ENCODE measurements at regions not wholly inside any gene's neighbourhood (a gene's known extent, or its start where the extent isn't known, plus 50 kb on each side); places are given as distances from the start of the nearest gene placed in this dataset.
A peak's percentile ranks its signal among the peaks of the same experiment; 100 is the strongest.
"Not testable (repeated sequence)": the region's sequence is repeated elsewhere in the genome, so short reads cannot be mapped to it uniquely, and the experiment has no call there.

DNA sequence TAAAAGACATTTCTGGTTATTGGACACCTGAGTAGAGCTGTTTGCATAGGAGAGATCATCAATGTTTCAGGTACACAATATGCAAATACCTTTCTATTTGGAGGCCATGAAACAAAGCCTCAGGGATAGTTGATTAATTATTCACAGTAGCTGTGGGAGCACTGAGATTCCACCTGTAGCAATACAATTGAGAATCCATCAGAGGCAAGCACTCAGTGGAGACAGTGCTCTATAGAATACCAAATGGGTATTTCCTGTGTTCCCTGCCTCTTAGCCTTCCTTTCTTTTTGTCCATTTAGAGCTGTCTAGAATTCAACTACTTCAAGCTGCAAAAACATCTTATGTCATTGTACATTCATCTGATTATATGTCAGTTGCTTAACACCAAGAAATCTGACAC is 1754.0 kb upstream of the ACO1 start:
- H3K27ac ChIP-seq = no peak overlapping the region
- POLR2A ChIA-PET (ENCODE audit: low non-redundant PET) = no interaction called here
- TF ChIP-seq, protein P1, sequence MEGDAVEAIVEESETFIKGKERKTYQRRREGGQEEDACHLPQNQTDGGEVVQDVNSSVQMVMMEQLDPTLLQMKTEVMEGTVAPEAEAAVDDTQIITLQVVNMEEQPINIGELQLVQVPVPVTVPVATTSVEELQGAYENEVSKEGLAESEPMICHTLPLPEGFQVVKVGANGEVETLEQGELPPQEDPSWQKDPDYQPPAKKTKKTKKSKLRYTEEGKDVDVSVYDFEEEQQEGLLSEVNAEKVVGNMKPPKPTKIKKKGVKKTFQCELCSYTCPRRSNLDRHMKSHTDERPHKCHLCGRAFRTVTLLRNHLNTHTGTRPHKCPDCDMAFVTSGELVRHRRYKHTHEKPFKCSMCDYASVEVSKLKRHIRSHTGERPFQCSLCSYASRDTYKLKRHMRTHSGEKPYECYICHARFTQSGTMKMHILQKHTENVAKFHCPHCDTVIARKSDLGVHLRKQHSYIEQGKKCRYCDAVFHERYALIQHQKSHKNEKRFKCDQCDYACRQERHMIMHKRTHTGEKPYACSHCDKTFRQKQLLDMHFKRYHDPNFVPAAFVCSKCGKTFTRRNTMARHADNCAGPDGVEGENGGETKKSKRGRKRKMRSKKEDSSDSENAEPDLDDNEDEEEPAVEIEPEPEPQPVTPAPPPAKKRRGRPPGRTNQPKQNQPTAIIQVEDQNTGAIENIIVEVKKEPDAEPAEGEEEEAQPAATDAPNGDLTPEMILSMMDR (conservative IDR thresholded peaks at IDR 0.05; ENCODE audit: low read depth) = no peak
- DNase-seq (ENCODE audit: low spot score) = no peak
- CTCF ChIA-PET = interaction anchor here (0.6 kb wide), 1 partner anchor 11 kb away, joined by 5 read pairs; no protein-coding TSS in a partner anchor

DNA sequence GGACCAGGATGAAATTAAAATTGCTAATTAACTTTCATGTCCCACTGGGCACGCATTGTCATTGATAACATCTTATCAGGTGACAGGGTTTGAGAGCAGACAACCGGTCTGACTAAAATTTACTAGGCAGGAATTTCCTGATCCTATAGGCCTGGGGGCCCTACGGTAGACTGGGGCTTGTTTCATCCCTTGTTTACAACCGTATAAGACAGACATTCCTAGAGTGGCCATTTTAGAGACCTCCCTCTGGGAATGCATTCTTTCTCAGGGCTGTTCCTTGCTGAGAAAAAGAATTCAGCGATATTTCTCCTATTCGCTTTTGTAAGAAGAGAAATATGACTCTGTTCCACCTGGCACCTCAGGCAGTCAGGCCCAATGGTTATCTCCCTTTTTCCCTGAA is 1737.8 kb upstream of the ACO1 start:
- POLR2A ChIA-PET (ENCODE audit: low non-redundant PET); H3K27ac ChIP-seq; DNase-seq (ENCODE audit: low spot score): not testable (repeated sequence)
- CTCF ChIA-PET = interaction anchor here (0.6 kb wide), 1 partner anchor 1675 kb away, joined by 3 read pairs; no protein-coding TSS in a partner anchor

DNA sequence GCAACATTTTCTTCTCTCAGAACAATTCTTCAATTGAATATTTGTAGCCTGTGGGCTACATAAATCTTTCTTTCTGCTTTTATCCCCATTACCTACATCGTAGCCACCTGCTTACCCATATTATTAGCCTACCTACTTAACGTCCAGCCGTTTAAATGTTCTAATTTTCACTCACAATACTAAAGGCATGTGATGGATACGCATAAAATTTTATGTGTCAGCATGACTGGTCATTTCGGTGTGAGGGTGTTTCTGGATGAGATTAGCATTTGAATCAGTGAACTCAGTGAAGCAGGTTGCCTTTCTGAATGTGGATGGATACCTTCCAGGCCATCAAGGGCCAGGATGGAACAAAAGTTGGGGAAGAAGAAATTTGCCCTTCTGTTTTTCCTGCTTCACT is 1722.5 kb upstream of the ACO1 start:
- POLR2A ChIA-PET (ENCODE audit: low non-redundant PET) = no interaction called here
- CTCF ChIA-PET = no interaction called here
- DNase-seq (ENCODE audit: low spot score) = no peak
- H3K27ac ChIP-seq = no peak overlapping the region
- TF ChIP-seq, protein P1 (conservative IDR thresholded peaks at IDR 0.05; ENCODE audit: low read depth) = no peak

DNA sequence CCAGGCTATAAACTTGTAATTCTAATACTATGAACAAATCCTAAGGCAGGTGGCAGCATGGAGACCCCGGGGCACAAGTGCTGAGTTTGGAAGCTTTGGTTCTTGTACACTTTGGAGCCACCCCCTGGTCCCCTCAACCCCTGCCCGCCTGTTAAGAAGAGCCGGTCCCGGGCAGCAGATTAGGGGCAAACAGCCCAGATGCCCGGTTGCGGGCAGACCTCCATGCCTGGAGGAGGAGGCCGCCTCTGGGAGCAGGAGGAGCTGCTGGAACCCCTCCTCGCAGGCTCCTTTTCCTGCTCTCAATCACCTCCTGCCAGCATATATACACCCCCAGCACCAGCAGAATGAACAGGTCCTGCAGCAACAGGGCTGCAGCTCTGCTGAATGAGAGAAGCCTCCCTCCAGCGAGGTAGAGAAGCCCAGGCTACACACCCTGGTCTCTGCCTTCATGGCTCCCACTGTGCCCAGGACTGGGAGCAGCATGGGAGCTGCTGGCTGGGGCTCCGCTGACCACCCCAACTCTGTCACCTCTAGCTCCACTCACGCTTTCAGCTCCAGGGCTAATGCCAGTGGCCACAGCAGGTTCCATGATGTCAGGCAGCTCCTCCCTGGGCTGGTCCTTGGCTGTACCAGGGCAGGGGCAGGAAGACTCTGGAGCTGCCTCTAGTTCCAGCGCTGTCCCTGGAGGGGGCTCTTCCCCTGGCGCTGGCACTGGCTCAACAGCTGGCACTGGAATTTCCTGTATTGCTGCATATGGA is 1713.5 kb upstream of the ACO1 start:
- H3K27ac ChIP-seq = no peak overlapping the region
- CTCF ChIA-PET = no interaction called here
- TF ChIP-seq, protein P1 (conservative IDR thresholded peaks at IDR 0.05; ENCODE audit: low read depth) = no peak
- POLR2A ChIA-PET (ENCODE audit: low non-redundant PET) = no interaction called here
- DNase-seq (ENCODE audit: low spot score) = no peak

DNA sequence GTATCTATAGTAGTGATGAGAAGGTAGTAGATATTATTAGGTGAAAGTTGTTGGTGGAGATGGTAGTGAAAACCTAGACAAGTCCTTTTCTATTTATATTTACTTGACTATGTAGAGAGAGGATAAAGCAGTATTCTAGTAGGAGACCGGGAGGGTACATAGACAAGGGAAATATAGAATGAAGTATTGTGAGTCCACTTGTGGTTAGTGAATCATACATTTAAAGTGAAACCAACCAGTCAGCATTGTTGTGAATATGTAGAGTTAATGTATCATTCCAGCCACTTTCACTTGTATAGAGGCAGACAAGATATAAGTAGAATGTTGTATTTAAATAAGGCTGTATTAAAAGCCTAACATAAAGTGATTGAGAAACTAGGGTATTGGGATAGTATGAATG is 1711.3 kb upstream of the ACO1 start:
- H3K27ac ChIP-seq = no peak overlapping the region
- ChIA-PET CTCF (no interaction called here), POLR2A (ENCODE audit: low non-redundant PET) (no interaction called here)
- DNase-seq (ENCODE audit: low spot score) = peak; percentile 20
- TF ChIP-seq, protein P1 (conservative IDR thresholded peaks at IDR 0.05; ENCODE audit: low read depth) = no peak

DNA sequence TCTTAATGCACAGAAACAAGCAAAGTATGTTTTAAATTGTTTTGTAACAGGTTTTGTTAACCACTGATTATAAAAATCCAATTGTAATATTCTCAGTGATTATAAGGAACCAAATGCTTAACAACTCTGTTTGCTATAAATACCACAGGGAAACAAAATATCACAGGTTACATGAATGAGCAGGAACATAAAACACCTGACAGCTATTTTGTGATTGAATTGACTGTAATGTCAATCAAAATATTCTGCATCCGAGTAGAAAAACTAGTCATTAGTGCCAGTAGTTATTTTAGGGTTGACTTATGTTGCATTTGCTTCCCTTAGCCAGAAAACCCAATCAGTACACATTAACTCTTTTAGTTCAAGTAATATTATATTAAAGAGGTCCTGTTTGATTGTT is 1707.8 kb upstream of the ACO1 start:
- DNase-seq (ENCODE audit: low spot score) = no peak
- ChIA-PET POLR2A (ENCODE audit: low non-redundant PET) (no interaction called here), CTCF (no interaction called here)
- TF ChIP-seq, protein P1 (conservative IDR thresholded peaks at IDR 0.05; ENCODE audit: low read depth) = no peak
- no peak overlapping the region for H3K27ac ChIP-seq

DNA sequence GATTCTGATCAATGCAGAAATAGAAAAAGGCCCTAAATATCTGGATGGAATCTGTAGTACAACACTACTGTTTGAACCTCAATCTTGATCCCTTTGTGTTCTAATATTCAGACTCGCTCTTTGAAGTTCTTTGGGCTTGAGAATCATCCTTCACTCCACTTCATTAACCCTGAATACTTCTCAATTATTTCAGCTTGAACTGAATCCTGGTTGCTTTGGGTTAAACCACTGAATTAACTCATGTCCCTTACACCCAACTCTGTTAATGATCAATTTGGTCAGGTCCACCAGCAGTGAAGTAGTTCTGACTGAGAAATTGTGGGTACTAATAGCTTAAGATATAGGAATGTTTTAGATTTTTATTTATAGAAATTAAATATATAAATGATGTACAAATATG is 1707.2 kb upstream of the ACO1 start:
- TF ChIP-seq, protein P1 (conservative IDR thresholded peaks at IDR 0.05; ENCODE audit: low read depth) = no peak
- ChIA-PET POLR2A (ENCODE audit: low non-redundant PET) (no interaction called here), CTCF (no interaction called here)
- no peak overlapping the region for H3K27ac ChIP-seq
- DNase-seq (ENCODE audit: low spot score) = no peak

Measured in RWPE1 (cell line).